ENCODE measurements at regions not wholly inside any gene's neighbourhood (a gene's known extent, or its start where the extent isn't known, plus 50 kb on each side); places are given as distances from the start of the nearest gene placed in this dataset.
A peak's percentile ranks its signal among the peaks of the same experiment; 100 is the strongest.

DNA sequence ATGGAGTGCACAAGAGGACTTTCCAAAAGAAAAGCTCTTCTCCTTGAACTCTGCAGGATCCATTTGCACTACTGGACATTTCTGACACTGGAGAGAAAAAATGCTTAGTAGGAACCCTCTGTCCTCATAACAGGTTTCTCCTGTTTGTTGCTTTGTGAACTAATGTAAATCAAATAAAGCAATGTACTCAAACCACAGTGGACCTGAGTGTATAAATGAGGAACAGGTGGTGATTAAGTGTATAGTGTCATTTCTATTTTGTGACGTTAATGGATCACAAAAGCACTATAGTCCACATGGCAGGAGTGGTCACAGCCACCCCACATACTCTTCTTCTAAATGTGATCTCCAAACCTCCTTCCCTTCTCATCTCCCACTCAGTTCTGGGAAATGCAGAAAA lies 268.4 kb upstream of the DUSP10 start:
- Histone ChIP-seq H3K27me3 (no peaks in the 10 kb centered on the region), H3K79me2 (no peaks in the 10 kb centered on the region), H3K4me2 (no peak overlapping the region), H4K20me1 (ENCODE audit: insufficient read depth, poor library complexity, severe bottlenecking) (no peaks in the 10 kb centered on the region), H3K4me1 (ENCODE audit: insufficient read depth) (no peaks in the 10 kb centered on the region), H2AFZ (no peak overlapping the region), H3K9me2 (replicated peaks; ENCODE audit: insufficient read depth) (no peaks in the 10 kb centered on the region), H3K4me3 (no peak overlapping the region), H3K36me3 (replicated peaks; ENCODE audit: insufficient read depth, low read depth) (no peaks in the 10 kb centered on the region), H3K27ac (no peak overlapping the region), H3K9me3 (ENCODE audit: low read depth) (no peaks in the 10 kb centered on the region)
- TF ChIP-seq EZH2 (IDR thresholded peaks at IDR 0.05; ENCODE audit: borderline replicate concordance) = no peak
- TF ChIP-seq, protein P1, sequence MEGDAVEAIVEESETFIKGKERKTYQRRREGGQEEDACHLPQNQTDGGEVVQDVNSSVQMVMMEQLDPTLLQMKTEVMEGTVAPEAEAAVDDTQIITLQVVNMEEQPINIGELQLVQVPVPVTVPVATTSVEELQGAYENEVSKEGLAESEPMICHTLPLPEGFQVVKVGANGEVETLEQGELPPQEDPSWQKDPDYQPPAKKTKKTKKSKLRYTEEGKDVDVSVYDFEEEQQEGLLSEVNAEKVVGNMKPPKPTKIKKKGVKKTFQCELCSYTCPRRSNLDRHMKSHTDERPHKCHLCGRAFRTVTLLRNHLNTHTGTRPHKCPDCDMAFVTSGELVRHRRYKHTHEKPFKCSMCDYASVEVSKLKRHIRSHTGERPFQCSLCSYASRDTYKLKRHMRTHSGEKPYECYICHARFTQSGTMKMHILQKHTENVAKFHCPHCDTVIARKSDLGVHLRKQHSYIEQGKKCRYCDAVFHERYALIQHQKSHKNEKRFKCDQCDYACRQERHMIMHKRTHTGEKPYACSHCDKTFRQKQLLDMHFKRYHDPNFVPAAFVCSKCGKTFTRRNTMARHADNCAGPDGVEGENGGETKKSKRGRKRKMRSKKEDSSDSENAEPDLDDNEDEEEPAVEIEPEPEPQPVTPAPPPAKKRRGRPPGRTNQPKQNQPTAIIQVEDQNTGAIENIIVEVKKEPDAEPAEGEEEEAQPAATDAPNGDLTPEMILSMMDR (IDR thresholded peaks at IDR 0.05; ENCODE audit: poor library complexity) = no peak
- TF ChIP-seq EZH2phosphoT487 (IDR thresholded peaks at IDR 0.05; ENCODE audit: low read depth, severe bottlenecking, unreplicated experiment) = no peak
- 100% methylated on average over 1 of the region's 1 CpG for WGBS (ENCODE audit: low lambda C conversion rate, missing lambda C conversion rate)
- DNase-seq (ENCODE audit: low spot score) = no peak

DNA sequence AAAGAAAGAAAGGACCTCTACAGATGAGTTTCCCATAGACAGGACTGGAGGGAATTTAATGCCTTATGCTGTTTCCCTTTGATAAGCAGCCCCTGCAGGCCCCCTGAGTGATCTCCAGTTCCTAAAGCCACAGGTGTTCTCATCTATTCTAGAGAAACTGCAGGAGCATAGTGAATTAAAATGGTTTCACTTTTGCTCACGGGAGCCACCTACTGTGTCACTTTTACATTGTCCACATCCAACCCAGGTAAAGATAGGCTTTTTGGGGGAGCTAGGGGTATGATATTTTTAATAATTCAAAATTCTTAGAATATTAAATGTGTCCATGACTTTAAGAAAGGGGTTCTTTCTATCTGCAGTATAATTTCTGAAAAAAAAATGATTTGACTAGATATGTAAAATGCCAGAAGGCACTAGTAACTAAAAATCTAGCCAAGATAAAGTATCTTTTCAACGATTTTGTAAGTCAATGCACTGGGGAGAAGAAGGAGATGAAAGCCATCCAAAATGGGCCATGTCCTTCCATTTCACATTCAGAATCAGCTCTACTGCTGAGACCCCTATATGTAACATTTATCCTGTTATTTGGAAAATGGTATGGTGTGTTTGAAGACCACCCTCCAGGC lies 267.3 kb upstream of the DUSP10 start:
- H3K4me2 ChIP-seq = no peak overlapping the region
- H4K20me1 ChIP-seq (ENCODE audit: insufficient read depth, poor library complexity, severe bottlenecking) = no peaks in the 10 kb centered on the region
- H3K9me3 ChIP-seq (ENCODE audit: low read depth) = no peaks in the 10 kb centered on the region
- WGBS (ENCODE audit: low lambda C conversion rate, missing lambda C conversion rate) = 46% methylated on average over 2 of the region's 2 CpGs
- peak; percentile 29 for DNase-seq (ENCODE audit: low spot score)
- no peaks in the 10 kb centered on the region for H3K4me1 ChIP-seq (ENCODE audit: insufficient read depth)
- no peak overlapping the region for H3K4me3 ChIP-seq
- H2AFZ ChIP-seq = no peak overlapping the region
- no peaks in the 10 kb centered on the region for H3K27me3 ChIP-seq
- H3K36me3 ChIP-seq (replicated peaks; ENCODE audit: insufficient read depth, low read depth) = no peaks in the 10 kb centered on the region
- TF ChIP-seq, protein P1 (IDR thresholded peaks at IDR 0.05; ENCODE audit: poor library complexity) = peak; percentile 47
- TF ChIP-seq EZH2phosphoT487 (IDR thresholded peaks at IDR 0.05; ENCODE audit: low read depth, severe bottlenecking, unreplicated experiment) = no peak
- H3K79me2 ChIP-seq = no peaks in the 10 kb centered on the region
- H3K9me2 ChIP-seq (replicated peaks; ENCODE audit: insufficient read depth) = no peaks in the 10 kb centered on the region
- H3K27ac ChIP-seq = no peak overlapping the region

DNA sequence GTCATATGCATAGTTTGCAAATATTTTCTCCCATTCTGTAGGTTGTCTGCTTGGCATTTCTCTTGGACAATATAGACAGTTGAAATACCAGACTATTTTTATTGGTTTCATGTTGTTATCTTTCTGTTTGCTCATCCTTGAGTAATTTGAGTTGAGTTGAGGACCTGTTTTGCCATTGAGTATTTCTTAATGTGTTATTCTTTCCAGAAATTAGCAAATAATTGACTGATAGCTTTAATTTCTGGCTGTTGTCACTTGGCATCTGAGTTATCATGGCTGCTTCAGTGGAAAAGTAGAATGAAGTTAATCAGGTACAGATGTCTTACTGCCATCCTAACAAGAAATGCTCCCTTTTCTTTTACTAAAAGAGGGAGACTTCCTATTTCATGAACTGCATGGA lies 264.8 kb upstream of the DUSP10 start:
- no peak overlapping the region for H2AFZ ChIP-seq
- no peaks in the 10 kb centered on the region for H3K4me1 ChIP-seq (ENCODE audit: insufficient read depth)
- no peaks in the 10 kb centered on the region for H3K36me3 ChIP-seq (replicated peaks; ENCODE audit: insufficient read depth, low read depth)
- H3K79me2 ChIP-seq = no peaks in the 10 kb centered on the region
- DNase-seq (ENCODE audit: low spot score) = no peak
- H3K9me3 ChIP-seq (ENCODE audit: low read depth) = no peaks in the 10 kb centered on the region
- H3K4me2 ChIP-seq = no peak overlapping the region
- H3K4me3 ChIP-seq = no peak overlapping the region
- H3K27me3 ChIP-seq = no peaks in the 10 kb centered on the region
- H3K9me2 ChIP-seq (replicated peaks; ENCODE audit: insufficient read depth) = no peaks in the 10 kb centered on the region
- no peak overlapping the region for H3K27ac ChIP-seq
- TF ChIP-seq, protein P1 (IDR thresholded peaks at IDR 0.05; ENCODE audit: poor library complexity) = no peak
- no peak for TF ChIP-seq EZH2phosphoT487 (IDR thresholded peaks at IDR 0.05; ENCODE audit: low read depth, severe bottlenecking, unreplicated experiment)
- TF ChIP-seq EZH2 (IDR thresholded peaks at IDR 0.05; ENCODE audit: borderline replicate concordance) = no peak
- no peaks in the 10 kb centered on the region for H4K20me1 ChIP-seq (ENCODE audit: insufficient read depth, poor library complexity, severe bottlenecking)

DNA sequence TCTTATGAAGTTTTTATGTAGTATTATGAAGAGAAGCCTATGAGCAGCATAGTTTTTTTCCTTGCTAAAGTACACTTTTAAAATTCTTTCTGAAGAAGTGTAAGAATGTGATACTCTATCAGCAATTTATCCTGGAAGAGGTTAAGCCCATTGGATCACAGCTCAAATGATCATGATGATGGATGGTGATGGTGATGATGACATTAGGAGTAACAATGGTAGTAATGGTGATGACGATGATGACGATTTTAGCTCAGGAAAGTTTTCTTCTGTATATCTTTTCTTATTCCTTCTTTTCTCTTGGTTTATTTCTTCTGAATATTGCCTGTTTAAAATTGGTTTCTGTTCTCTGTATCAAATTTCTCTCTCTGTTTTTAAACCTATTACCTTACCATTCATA lies 262.9 kb upstream of the DUSP10 start:
- no peaks in the 10 kb centered on the region for H4K20me1 ChIP-seq (ENCODE audit: insufficient read depth, poor library complexity, severe bottlenecking)
- no peaks in the 10 kb centered on the region for H3K9me2 ChIP-seq (replicated peaks; ENCODE audit: insufficient read depth)

More for the DNA sequence above, 262.9 kb upstream of the DUSP10 start:
- Histone ChIP-seq H3K79me2 (no peaks in the 10 kb centered on the region), H3K27ac (no peak overlapping the region), H3K4me2 (no peak overlapping the region), H2AFZ (no peak overlapping the region), H3K27me3 (no peaks in the 10 kb centered on the region), H3K9me3 (ENCODE audit: low read depth) (no peaks in the 10 kb centered on the region), H3K4me3 (no peak overlapping the region), H3K36me3 (replicated peaks; ENCODE audit: insufficient read depth, low read depth) (no peaks in the 10 kb centered on the region), H3K4me1 (ENCODE audit: insufficient read depth) (no peaks in the 10 kb centered on the region)
- no peak for DNase-seq (ENCODE audit: low spot score)
- TF ChIP-seq EZH2phosphoT487 (IDR thresholded peaks at IDR 0.05; ENCODE audit: low read depth, severe bottlenecking, unreplicated experiment) = no peak
- TF ChIP-seq, protein P1 (IDR thresholded peaks at IDR 0.05; ENCODE audit: poor library complexity) = no peak
- TF ChIP-seq EZH2 (IDR thresholded peaks at IDR 0.05; ENCODE audit: borderline replicate concordance) = no peak
- 98% methylated on average over 2 of the region's 2 CpGs for WGBS (ENCODE audit: low lambda C conversion rate, missing lambda C conversion rate)

All from hepatocyte (in vitro differentiated cells).